Ishikawa (cell line): ENCODE measurements at regions not wholly inside any gene's neighbourhood (a gene's known extent, or its start where the extent isn't known, plus 50 kb on each side); places are given as distances from the start of the nearest gene placed in this dataset.

Source experiments
- CREB1 ChIP-seq: IDR thresholded peaks from 2 replicates; pipeline ENCODE4 v1.6.1; 2012; ENCODE audit warnings: low read depth
- EGR1 ChIP-seq: IDR thresholded peaks from 2 replicates; pipeline ENCODE4 v1.6.1; 2012
- EP300 ChIP-seq: IDR thresholded peaks from 2 replicates; pipeline ENCODE4 v1.6.1; 2012; ENCODE audit warnings: borderline replicate concordance
- RAD21 ChIP-seq: IDR thresholded peaks from 2 replicates; pipeline ENCODE4 v1.6.1; 2012; ENCODE audit warnings: low read depth
- TAF1 ChIP-seq: IDR thresholded peaks from 2 replicates; pipeline ENCODE4 v1.6.1; 2012; ENCODE audit warnings: low read depth, mild to moderate bottlenecking
- TCF12 ChIP-seq: IDR thresholded peaks from 2 replicates; pipeline ENCODE4 v1.6.1; 2012; ENCODE audit warnings: low read depth
- TEAD4 ChIP-seq: IDR thresholded peaks from 2 replicates; pipeline ENCODE4 v1.6.1; 2012
- ZBTB7A ChIP-seq: IDR thresholded peaks from 2 replicates; pipeline ENCODE4 v1.6.1; 2012; ENCODE audit warnings: low read depth

DNA sequence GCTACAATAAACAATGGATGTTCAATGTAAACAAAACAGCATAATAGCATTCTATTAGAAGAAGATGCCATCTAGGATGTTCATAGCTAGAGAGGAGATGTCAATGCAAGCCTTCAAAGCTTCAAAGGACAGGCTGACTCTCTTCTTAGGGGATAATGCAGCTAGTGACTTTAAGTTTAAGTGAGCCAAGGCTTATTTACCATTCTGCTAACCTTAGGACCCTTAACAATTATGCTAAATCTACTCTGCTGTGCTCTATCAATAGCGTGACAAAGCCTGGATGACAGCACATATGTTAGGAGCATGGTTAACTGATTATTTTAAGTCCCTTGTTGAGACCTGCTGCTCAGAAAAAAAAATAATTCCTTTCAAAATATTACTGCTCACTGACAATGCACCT, 106.0 kb upstream of the SSTR1 start:
- TF ChIP-seq EP300: no peak
- no peak for TF ChIP-seq TAF1
- TF ChIP-seq TEAD4: no peak
- TF ChIP-seq CREB1: no peak
- TF ChIP-seq ZBTB7A: no peak
- TF ChIP-seq TCF12: no peak
- no peak for TF ChIP-seq EGR1
- no peak for TF ChIP-seq RAD21
